ENCODE measurements at regions not wholly inside any gene's neighbourhood (a gene's known extent, or its start where the extent isn't known, plus 50 kb on each side); places are given as distances from the start of the nearest gene placed in this dataset.

DNA sequence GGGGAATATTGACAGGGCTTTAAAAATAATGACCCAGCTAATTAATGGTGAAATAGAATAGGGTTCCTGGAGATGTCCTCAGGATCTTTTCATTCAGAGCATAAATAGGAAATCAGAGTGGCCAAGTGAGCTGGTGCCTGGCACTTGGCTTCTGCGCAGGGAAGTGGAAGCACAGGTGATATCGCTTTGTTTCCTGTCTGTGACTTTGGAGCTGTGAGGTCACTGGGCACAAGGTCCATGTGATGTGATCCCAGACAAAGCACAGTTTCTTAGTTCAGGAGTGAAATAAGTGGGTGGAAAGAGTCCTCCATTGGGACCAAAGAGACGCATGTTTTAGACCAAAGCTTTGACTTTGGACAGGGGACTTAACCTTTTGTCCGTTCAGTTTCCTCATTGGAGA is 338.3 kb downstream of the CYRIA start:
- TF ChIP-seq, protein P1, sequence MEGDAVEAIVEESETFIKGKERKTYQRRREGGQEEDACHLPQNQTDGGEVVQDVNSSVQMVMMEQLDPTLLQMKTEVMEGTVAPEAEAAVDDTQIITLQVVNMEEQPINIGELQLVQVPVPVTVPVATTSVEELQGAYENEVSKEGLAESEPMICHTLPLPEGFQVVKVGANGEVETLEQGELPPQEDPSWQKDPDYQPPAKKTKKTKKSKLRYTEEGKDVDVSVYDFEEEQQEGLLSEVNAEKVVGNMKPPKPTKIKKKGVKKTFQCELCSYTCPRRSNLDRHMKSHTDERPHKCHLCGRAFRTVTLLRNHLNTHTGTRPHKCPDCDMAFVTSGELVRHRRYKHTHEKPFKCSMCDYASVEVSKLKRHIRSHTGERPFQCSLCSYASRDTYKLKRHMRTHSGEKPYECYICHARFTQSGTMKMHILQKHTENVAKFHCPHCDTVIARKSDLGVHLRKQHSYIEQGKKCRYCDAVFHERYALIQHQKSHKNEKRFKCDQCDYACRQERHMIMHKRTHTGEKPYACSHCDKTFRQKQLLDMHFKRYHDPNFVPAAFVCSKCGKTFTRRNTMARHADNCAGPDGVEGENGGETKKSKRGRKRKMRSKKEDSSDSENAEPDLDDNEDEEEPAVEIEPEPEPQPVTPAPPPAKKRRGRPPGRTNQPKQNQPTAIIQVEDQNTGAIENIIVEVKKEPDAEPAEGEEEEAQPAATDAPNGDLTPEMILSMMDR (IDR thresholded peaks at IDR 0.05): no peak
- TF ChIP-seq POLR2A (IDR thresholded peaks at IDR 0.05): no peak

Data from thyroid gland (tissue), 4 donors.